GM21619 (cell line): ENCODE measurements at regions not wholly inside any gene's neighbourhood (a gene's known extent, or its start where the extent isn't known, plus 50 kb on each side); places are given as distances from the start of the nearest gene placed in this dataset.

ENCODE experiments used
- ATAC-seq: cut with Tn5 transposase; IDR thresholded peaks from one replicate; pipeline ENCODE4 v1.9.1; 2021; ENCODE audit not compliant: unreplicated experiment

- no peak for ATAC-seq
Observed at GRCh38 chr20:23207826-23208540, 121.9 kb upstream of the CD93 start.

- ATAC-seq, result no peak
Observed at GRCh38 chr20:23206995-23207394, 120.9 kb upstream of the CD93 start.

DNA sequence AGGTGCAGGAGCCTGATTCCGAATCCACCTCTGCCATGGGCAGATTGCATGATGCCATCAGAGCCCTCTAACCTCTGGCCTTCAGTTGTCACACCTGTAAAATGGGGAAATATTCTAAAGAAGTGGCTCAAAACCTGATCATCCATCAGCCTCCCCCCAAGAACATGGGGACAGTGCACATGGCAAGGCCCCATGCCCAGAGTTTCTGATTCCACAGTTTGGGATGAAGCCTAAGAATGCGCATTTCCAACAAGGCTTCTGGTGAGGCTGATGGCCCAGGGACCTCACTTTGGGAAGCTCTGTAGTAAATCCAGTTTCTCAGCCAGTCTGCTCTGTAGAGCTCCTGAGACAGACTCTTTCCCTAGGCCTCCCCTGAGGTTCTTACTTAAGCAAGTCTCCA, 119.9 kb upstream of the CD93 start:
- no peak for ATAC-seq

- ATAC-seq, result no peak
Observed at GRCh38 chr20:23205611-23206041, 119.5 kb upstream of the CD93 start.

DNA sequence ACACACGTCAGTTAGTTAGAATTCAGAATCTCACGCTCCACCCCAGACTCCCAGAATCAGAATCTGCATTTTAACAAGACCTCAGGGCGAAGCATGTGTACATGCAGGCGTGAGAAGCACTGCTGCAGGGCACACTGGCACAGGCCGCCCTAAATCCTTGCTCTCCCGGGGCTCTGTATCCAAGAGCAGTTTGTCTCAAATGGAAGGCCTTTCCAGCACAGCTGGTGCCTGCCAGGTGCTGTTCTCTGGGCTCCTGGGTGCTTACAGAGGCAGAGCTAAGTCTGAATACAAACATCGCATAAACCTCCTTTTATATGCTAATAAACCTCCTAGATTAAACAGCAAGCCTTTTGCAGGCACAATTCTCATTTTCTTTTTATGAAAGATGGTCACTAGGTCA, 119.1 kb upstream of the CD93 start:
- ATAC-seq, result no peak

- ATAC-seq, result no peak
Observed at GRCh38 chr20:23203951-23204730, 118.0 kb upstream of the CD93 start.

GRCh38 chr20:23203310-23203709, 117.2 kb upstream of the CD93 start:
- ATAC-seq, result no peak

GRCh38 chr20:23201658-23202057, 115.5 kb upstream of the CD93 start:
- no peak for ATAC-seq

DNA sequence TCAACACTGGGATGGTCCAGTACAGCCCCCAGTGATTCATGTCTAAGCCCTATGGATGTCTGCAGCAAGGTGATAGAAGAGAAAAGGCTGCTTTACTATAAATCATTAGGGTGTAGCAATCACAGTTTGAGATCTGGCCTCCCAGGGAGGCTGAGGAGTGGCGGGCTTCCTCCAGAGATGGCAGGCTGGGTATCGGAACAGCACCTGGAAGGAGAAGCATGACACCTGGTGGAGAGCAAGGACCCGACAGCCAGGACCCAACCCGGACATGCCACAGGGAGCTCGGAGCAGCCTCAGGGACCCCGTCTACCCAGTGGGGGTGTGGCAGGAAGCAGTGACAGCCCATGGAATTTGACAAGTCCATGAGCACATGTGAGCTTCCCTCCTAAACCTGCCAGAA, 114.8 kb upstream of the CD93 start:
- no peak for ATAC-seq

DNA sequence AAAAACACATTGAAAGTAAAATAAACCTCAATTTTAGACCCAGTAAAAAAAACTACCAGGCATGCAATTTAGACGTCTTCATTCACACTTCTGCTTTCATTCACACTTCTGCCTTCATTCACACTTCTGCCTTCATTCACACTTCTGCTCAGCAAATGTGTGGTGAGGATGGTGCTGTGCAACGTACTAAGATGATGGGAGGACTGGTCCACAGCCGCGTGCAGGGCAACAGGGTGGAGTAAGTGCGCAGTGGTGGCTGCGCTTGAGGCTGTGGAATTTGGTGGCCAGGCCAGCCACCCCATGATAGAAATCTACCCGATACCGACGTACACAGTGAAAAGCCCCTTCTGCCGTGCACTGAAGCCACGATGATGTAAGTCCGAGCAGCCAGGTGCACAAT, 114.3 kb upstream of the CD93 start:
- ATAC-seq, result no peak

- ATAC-seq, result no peak
Observed at GRCh38 chr20:23199356-23199755, 113.2 kb upstream of the CD93 start.

- ATAC-seq, result no peak
Observed at GRCh38 chr20:23198815-23199214, 112.7 kb upstream of the CD93 start.

DNA sequence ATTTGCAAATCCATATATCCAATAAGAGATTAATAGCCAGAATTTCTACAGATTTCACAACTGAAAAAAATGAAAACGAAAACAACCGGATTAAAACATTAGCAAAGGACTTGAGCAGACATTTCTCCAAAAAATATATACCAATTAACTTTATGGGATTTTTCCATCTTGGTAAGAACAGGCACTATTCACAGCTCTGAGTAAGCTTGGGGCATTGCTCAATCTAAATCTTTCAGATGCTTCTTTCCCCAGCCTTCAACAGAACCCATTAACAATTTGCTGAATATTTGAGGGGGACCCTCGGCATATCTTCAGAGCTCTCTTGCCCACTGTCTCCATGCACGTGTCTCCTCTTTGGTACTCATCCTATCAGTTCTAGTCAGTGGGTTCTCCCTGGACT, 111.7 kb upstream of the CD93 start:
- ATAC-seq, result no peak

DNA sequence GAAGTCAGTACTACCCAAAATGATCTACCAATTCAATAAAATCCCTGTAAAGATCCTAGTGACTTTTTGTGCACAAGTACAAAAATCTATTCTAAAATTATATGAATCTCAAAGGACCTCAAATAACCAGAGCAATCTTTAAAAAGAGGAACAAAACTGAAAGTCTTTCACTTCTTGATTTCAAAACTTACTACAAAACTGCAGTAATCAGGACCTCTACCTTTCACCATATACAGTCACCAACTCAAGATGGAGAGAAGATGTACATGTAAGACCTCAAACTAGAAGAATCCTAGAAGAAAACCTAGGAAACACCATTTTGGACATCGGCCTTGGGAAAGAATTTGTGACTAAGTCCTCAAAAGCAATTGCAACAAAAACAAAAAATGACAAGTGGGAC, 109.5 kb upstream of the CD93 start:
- no peak for ATAC-seq

DNA sequence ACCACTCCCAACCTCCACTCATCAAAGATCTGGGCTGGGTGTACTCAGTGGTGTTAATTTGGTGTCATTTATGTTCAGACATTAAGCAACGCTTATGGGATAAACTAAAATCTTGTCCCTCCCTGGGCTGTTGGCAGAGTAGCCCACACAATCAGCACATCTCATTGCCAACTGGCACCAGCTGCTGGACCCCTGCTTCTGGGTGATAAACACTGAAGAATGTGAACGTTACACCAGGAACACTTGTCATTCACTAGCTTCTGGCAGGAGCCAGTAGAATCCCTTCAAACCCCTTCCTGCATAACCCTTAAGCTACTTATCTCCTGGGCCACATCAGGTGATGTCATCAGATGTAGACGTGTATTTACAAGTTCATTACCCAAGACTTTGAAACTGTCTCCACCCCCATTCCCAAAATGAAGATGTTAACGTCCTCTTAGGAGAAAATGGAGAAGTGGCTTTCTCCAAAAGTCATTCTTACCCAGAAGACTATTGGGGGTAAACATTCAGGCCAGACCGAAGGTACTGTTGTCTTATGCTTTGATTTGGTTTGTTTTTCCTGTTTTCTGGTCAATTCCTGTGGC, 107.8 kb upstream of the CD93 start:
- no peak for ATAC-seq

- ATAC-seq, result no peak
Observed at GRCh38 chr20:23192469-23192868, 106.3 kb upstream of the CD93 start.

- no peak for ATAC-seq
Observed at GRCh38 chr20:23190557-23190956, 104.4 kb upstream of the CD93 start.

- no peak for ATAC-seq
Observed at GRCh38 chr20:23189854-23190253, 103.7 kb upstream of the CD93 start.

DNA sequence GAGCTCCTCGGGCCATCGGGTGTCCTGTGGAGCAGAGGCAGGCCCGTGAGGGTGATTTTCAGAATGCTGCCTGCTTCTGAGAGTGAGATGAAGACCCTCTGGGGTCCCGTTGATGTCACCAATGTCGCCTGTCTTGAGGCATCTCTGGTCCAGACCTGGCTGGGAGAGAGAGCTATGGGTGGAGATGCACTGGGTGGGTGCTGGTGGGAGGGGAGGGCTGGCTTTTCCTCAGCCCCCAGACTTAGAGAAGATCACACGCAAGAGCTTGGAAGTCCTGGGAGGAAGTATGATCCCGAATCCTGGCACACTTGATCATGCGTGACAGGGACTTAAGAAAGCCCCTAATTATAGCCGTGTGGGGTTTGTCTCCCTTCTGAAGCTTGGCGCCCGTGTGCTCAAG, 103.2 kb upstream of the CD93 start:
- ATAC-seq, result no peak

DNA sequence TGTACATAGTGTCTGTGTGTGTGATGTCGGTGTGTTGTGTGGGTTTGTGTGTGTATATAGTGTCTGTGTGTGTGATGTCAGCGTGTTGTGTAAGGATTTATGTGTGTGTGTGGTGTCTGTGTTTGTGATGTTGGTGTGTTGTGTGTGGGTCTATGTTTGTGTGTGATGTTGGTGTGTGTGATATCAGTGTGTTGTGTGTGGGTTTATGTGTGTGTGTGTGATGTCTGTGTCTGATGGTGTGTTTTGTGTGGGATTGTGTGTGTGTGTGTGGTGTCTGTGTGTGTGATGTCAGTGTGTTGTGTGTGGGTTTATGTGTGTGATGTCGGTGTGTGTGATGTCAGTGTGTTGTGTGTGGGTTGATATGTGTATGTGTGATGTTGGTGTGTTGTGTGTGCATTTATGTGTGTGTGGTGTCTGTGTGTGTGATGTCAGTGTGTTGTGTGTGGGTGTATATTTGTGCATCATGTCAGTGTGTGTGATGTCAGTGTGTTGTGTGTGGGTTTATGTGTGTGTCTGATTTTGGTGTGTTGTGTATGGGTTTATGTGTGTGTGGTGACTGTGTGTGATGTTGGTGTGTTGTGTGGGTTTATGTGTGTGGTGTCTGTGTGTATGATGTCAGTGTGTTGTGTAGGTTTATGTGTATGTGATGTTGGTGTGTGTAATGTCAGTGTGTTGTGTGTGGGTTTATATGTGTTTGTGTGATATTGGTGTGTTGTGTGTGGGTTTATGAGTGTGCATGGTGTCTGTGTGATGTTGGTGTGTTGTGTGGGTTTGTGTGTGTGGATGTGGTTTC, 102.4 kb upstream of the CD93 start:
- ATAC-seq, result no peak

DNA sequence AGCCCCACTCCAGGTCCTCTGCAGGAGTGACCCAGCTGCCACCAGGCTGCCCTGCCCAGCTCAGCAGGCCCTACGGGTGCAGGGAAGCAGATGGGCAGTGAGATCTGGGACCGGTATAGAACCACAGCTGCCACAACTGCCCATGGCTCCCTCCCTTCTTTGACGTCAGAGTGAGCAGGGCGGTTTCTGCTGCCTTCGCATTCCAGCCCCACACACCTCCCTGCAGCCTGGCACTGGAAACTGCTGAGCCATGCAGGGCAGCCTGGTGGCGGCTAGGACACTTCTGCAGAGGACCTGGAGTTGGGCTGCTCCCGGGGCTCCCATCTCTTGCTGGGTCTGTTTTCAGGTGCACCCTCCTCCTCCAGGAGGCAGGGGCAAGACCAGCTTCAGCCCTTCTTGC, 101.6 kb upstream of the CD93 start:
- no peak for ATAC-seq
